GM18873 (cell line): ENCODE measurements at regions not wholly inside any gene's neighbourhood (a gene's known extent, or its start where the extent isn't known, plus 50 kb on each side); places are given as distances from the start of the nearest gene placed in this dataset.
"Not testable (repeated sequence)": the region's sequence is repeated elsewhere in the genome, so short reads cannot be mapped to it uniquely, and the experiment has no call there.

ENCODE experiments used
- ATAC-seq: cut with Tn5 transposase; IDR thresholded peaks from one replicate; pipeline ENCODE4 v1.9.1; 2021; ENCODE audit warnings: mild to moderate bottlenecking, moderate library complexity, moderate number of reproducible peaks; ENCODE audit not compliant: unreplicated experiment, low FRiP score

DNA sequence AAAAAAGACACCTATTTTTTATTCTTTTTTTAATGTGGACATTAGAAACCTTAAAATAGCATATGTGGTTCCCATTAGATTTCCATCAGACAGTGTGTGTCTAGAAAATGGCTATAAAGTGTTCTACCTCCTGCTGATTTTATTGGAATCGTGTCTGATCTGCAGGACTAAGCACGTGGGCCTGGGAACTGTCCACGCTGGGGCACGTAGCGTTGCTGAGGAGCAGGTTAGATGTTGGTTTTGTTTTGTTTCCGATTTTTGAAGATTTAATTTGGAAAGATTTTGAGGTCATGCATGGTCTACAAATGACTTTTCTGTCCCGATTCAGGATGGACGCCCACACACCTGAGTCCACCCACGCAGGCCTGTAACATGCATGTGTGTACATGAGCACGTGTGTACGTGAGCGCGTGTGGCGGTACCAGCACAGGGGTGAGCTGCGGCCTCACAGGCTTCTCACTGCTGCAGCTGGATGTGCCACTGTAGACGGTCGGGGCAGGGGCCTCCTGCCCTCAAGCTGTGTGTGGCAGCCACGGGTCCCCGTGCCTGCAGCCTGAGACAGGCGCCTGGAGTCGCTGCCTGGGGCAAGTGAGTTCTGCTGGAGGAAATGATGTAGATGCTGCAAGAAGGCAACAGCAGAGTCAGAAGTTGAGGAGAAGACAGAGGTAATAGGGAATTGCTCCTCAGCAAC, 99.7 kb upstream of the CTDP1 start:
- ATAC-seq: no peak

DNA sequence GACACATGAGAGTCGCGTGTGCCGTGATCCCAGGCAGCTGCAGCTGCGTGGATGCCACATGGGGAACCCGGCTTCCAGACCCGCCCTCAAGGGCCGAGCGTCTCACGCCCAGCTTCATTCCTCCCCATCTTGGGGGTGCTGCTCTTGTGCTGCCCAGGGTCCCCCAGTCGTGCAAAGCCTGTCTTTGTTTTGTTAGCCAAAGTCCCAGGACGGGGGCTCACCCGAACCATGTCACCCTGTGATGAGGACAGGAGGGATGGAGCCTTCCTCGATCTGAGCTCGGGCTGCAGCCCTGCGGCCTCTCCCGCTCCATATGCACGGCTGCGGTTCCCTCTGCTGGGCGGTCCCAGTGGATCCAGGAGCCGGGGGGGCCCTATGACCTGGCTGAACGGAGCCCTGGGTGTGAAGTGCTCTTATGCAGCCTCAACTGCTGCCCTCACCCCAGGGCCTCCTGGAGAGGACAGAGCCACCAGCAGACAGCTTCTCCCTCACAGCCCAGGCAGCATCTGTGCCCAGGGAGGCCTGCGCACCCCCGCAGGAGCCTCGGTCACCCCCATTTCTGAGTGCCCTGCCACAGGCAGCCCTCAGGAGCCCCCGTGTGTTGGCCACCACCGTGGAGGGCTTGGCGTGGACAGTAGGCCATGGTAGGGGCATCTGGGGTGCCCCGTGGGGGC, 99.0 kb upstream of the CTDP1 start:
- ATAC-seq: no peak

DNA sequence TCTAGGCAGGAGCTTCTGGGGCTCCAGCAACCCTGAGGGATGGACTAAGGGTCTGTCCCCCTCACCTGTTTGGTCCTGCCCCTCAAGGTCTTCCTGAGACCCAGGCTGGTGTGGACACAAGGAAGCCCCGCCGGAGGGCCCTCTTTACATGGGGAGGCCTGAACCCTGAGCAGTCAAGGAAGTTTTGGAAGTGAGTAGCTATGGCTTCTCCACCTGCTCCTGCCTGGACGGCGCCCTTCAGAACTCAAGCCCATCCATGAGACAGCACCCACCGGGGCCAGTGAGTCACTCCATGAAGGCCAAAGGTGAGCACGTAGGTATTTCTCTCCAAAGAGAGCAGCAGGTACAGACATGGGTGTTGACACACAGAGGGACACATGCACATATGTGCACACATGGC, 98.2 kb upstream of the CTDP1 start:
- no peak for ATAC-seq

DNA sequence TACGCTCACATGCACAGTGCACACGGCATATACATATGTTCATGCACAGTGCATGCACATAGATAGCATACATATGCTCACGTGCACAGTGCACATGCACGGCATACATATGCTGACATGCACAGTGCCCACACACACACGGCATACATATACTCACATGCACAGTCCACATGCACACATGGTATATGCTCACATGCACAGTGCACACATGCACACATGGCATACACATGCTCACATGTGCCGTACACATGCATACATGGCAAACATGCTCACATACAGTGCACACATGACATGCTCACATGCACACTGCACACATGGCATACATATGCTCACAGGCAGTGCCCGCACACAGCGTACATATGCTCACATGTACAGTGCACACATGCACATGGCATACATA, 97.7 kb upstream of the CTDP1 start:
- ATAC-seq: no peak

DNA sequence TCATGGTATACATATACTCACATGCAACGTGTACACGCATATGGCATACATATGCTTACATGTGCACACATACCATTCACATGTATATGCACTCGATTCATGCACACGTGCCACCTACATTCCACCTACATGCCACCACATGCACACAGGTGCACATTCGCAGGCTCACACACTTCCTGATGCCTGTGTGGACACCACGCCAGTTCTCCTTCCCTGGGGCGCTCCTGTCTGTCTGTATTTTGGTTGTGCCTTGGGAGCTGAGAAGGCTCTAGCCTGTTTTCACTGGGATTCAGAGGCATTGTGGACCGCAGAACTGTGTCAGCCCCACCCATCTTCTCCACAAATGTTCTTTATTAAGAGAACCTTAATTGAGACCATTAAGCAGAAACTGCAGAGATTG, 96.6 kb upstream of the CTDP1 start:
- no peak for ATAC-seq

DNA sequence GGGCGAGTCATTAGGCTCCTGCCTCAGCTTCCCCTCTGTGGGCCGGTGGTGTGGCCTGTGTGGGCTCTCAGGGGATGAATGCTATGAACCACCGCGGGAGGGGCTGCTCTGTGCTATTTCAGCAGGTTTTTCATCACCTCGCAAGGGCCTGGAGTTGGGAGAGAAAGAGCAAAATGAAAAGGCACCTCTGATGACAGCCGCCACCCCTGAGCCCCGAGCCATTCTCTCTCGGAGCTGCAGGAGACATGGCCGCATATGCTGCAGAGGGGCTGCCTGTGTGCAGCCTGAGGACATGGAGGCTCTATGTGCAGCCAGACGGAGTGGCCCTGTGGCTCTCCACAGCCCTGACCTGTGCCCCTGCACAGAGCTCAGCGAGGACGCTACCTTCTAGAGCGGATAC, 96.2 kb upstream of the CTDP1 start:
- ATAC-seq: no peak

DNA sequence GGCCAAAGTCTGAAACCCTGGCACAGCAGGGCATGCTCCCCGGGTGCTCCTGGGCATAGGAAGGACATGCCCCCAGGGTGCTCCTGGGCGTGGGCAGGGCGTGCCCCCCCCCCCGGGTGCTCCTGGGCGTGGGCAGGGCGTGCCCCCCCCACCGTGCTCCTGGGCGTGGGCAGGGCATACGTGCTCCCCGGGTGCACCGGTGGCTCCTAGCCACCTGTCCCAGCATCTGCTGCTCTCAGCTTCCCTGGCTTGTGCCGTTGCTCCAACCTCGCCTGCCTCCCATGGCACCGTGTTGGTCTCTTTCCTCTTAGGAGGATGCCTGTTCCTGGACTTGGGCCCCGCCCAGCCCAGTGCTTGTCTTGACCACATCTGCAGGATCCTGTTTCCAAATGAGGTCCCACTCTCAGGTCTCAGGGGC, 95.6 kb upstream of the CTDP1 start:
- no peak for ATAC-seq

DNA sequence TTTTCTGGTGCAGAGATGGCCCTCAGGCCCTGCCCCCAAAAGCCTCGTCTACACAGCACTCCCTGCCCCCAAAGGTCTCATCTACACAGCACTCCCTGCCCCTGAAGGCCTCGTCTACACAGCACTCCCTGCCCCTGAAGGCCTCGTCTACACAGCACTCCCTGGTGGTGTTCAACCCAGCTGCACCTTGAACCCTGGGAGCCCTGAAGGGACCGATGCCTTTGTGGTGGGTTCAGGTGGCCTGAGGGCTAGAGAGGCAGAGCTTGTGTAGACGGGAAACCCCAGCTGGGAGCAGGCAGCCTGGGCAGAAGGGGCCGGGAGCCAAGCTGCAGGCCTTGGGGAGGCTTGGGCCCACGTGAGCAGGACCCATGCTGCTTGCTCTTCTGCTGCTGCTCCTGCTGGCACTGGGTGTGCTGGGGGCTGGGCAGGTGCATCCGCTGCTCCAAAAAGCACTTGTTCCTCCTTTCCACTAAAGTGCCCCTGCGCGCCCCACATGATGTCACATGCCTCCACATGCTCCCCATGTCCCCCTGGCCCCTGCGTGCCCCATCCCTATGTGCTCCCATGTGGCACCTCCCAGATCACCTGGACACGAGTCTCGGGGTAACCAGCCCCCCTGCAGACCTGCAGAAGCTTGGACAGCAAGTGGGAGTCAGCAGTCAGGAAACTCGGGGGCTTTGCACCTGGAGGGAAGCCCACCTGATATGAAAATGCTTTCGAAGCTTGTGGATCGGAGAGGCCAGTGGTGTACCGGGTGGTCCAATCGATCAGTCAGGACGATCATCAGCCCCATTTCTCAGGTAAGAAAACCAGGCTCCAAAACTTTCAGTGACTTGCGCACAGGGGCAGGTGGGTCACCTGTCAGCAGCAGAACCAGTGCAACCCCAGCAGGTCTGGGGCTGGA, 94.9 kb upstream of the CTDP1 start:
- no peak for ATAC-seq

DNA sequence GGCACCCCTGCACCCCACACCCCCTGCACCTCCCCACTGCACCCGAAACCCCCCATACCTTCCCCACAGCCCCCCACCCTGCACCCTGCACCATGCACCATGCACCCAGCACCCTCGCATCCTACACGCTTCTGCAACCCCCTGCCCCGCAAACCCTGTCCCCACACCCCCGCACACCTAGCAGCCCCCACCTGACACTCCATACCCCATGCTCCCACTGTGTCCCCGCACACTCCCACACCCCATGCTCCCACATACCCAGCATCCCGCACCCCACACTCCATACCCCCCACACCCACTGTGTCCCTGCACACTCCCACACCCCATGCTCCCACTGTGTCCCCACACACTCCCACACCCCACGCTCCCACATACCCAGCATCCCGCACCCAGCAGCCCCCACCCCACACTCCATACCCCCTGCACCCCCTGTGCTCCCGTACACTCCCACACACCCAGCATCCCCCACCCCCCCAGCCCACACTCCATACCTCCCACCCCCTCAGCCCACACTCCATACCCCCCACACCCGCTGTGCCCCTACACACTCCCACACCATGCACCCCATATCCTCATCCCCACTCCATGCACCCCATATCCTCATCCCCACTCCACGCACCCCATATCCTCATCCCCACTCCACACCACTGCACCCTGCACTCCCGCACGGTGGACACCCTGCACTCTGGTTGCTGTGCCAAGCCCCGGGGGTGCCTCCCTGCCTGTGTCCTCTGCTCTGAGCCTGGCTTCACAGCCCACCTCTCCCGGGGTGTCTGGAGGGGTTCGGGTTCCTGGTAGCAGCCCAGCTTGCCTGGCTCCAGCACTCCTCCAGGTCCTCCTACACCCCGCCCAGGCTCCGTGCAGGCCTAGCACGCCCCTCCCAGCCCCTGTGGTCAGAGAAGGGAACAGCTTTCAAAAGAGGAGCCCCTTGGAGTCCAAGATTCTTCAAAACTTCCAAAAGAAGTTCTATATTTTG, 93.9 kb upstream of the CTDP1 start:
- ATAC-seq: no peak

DNA sequence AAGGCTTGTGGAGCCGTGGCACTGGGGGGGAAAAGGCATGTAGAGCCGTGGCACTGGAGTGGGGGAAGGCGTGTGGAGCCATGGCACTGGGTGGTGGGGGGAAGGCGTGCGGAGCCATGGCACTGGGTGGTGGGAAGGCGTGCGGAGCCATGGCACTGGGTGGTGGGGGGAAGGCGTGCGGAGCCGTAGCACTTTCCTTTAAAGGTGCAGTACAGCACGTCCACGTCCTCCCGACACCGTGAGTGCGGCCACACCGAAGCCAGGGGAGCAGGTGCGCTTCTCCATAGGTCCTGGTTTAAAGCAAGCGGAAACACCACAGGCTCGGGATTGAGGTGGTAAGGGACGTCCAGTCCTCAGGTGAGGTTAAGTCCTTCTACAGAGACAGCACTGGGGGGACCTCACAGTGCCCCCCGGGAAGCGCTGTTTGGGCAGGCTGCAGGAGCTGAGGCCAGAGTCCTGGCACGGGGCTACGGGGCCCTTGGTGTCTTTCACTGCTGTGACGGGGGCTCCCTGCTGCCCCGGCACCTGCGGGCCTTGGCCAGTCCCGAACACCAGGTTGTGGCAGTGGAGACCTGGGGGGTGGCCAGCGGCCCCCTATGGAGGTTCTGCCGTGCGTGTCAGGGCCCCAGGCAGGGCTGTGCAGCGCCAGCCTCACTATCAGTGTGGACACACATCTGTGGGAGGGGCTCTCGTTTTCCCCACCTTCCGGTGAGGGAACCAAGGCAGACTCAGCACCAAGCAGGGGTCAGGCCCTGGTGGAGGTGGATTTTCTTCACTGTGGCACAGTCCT, 93.0 kb upstream of the CTDP1 start:
- ATAC-seq: no peak

DNA sequence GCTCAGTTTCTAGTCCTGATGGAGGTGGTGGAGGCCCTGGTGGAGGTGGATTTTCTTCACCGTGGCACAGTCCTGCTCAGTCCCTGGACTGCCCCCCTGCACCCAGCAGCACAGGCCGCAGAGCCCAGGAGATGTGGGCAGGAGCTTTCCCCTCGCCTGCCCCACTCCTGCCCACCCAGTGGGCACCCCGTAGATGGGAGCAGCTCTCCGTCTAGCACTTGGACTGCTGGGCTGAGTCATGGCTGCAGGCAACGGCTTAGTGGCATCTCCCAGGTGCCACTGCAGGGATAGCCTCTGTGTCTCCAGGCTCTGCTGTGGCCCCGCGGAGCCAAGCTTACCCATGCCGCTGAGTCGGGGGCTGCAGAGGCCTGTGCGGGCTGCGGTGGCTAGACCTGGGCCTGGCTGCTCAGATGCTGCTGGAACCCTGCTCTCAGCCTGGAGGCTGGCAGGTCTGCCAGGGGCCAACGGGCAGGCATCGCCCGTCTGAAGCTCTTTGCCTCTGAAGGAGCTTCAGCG, 92.3 kb upstream of the CTDP1 start:
- no peak for ATAC-seq

DNA sequence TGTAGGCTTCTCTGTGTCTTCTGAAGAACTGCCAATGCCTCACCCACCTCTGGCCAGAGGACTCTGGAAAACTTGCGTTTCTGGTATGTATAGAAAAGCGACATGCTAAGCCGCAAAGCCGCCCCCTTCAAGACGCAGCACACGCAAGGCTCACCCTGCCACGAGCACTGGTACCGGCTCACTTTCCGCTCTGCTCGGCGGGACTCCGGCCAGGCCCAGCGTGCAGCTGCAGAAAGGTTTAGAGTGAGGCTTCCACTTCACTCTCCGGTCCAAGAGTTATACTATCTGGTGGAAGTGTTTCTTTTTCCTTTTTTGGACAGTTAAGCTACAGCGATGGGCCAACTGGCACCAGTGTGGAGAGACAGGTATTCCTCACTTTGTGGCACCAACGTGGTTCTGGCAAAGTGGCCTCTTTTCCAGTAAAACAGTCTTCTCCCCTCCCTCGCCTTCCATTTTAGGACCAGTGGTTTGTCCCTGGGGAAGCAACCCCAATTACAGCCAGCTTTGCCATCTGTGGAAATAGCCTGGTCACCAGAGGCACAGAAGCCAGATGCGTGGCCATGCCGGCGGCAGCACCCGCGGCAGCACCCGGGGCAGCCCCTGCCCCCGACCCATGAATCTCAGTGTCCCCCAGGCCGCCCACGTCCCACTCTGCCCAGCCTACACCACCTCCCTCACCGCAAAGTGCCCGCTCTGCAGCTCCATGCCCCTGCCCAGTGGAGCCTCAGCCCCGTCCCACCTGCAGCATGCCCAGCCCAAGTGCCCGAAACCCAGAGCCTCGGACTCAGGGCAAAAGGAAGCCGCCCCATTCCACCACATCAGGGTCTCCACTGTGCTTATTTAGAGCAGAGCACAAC, 91.6 kb upstream of the CTDP1 start:
- ATAC-seq: no peak

DNA sequence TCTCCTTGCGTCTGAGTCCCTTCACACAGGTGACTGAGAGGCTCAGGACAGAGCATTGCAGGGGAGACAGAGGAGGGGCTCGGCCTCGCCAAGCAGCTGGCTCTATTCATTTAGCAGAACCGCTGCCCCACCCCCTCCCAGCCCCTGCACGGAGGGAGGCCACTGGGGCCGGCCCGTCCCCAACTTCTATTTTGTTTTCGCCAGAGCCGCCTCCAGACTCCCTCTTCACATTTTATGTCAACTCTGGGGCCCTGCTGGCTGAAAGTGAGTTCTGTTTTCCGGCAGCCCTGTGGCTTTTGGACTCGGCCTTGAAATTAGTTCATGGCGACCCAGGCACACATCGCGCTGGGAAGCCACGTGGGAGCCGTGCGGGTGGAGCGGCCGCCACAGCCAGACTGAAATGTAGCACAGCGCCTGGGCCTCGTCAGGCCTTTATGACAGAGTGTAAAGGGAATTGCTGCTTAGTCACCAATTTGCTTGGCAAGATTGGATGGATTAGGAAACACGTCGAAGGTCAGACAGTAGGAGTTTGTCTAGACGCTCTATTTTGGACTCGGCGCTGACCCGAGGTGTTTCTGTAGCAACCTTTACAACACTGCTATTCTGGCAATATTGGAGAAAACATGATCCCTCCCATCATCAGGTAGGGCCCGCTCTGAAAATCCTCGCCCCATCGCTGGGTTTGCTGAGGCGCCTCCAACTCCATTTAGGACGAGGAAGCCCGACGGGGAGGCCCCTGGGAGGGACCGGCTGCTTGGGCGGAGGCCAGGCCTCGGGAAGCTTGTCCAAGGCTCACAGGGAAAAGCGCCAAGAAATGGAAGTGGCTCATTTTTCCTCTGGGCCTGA, 90.7 kb upstream of the CTDP1 start:
- no peak for ATAC-seq

DNA sequence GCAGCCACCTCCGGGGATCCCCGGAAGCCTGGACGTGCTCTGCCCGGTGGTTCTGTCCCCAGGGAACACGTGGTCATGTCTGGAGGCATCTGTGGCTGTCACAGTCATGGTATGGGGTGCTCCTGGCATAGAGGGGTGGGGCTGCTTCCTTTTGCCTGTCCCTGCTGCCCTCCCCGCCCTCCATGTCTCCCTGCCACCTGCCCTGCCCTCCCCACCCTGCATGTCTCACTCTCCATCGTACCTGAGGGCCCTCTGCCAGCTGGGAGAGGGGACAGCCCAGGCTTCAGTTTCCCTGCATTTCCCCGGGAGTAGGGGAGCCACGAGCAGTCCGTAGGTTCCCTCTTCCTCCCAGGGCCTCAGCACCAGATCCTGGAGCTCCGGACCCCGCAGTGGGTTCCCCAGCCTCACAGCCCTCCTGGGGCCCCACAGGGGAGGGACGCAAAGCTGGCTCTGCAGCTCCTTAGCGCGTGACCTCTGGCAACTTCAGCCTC, 90.0 kb upstream of the CTDP1 start:
- no peak for ATAC-seq

DNA sequence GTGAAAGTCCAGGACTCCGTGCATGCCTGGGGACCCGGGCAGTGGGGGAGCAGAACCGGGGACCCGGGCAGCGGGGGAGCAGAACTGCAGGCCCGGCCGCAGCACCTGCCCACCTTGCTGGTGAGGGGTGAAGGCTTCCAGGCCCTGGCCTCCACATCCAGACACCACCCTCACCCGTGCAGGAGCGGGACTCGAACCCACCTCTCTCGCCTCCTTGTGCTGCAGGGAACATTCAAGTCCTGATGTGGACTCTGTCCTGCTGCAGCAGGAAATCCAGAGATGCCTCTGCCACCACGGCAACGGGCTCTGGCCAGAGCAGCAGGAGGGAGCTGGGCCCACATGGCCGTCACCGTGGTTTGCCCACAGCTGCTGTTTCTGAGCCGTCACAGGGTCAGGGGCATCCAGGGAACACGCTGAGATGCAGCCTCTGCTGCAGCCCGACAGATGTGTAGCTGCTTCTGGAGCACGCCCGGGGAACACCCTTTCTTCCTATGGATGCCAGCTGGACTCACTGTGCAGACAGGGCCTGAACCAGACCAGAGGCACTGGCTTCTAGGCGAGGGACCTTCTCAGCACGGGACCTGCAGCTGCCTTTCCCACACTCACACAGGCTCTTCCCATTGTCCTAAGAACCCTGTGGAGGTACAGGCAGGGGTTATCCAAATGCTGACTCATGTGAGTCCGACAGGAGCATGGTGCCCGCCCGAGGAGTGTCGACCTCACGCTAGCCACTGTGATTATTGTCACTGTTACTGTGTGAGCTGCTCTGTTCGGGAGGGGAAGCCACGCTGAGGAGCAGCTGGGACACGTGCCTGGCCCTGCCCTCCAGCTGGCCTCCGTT, 89.2 kb upstream of the CTDP1 start:
- no peak for ATAC-seq

DNA sequence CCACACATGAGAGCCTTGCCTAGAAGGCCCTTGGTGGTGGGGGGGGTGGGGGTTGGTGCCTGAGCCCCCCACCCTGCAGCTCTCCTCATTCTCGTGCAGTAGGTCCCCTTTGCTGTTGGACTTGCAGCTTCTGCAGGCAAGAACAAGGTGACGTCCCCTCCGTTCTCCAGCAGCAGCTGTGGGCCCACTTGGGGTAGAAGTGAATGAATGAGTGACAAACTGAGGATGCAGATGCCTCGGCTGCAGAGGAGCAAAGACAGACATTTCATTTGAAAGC, 88.6 kb upstream of the CTDP1 start:
- ATAC-seq: no peak

DNA sequence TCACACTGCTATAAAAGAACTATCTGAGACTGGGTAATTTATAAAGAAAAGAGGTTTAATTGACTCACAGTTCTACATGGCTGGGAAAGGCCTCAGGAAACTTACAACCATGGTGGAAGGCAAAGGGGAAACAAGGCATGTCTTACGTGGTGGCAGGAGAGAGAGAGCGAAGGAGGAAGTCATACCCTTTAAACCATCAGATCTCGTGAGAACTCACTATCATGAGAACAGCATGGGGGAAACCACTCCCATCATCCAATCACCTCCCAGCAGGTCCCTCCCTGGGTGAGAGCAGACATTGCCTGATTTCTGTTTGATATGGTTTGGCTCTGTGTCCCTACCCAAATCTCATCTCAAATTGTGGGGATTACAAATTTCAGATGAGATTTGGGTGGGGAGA, 86.9 kb upstream of the CTDP1 start:
- not testable (repeated sequence) for ATAC-seq
